GM12878 (cell line): ENCODE measurements at regions not wholly inside any gene's neighbourhood (a gene's known extent, or its start where the extent isn't known, plus 50 kb on each side); places are given as distances from the start of the nearest gene placed in this dataset.

Source experiments
- ATAC-seq: fragments of 200-7000 bp; cut with Tn5 transposase; 3 replicates; pipeline ENCODE4 v1.9.1; 2020; ENCODE audit warnings: mild to moderate bottlenecking, moderate library complexity
- BruUV-seq: library from RNA; stranded (reverse); fragments of 400-500 nt; replicated peaks from 2 replicates; lab custom pipeline; 2021; lab: Mats Ljungman, UMichigan
- CTCF ChIA-PET: fragments of 300-600 bp; sonication (Branson Sonifier 250); formaldehyde crosslinking; extraction: SDS; loops from one replicate; lab custom pipeline; 2021; ENCODE audit warnings: inconsistent platforms; lab: Yijun Ruan, JAX
- POLR2A ChIA-PET: fragments of 350-600 bp; formaldehyde crosslinking; extraction: SDS; loops from one replicate; lab custom pipeline; 2021; ENCODE audit warnings: inconsistent platforms; lab: Charles Lee
- RAD21 ChIA-PET: fragments of 300-600 bp; sonication (Branson Sonifier 250); formaldehyde crosslinking; loops from one replicate; lab custom pipeline; 2023; ENCODE audit warnings: antibody characterized with exemption; ENCODE audit not compliant: unreplicated experiment; lab: Charles Lee
- SMC1A ChIA-PET: fragments of 300-600 bp; sonication (Branson Sonifier 250); formaldehyde crosslinking; loops from one replicate; lab custom pipeline; 2023; ENCODE audit not compliant: unreplicated experiment, uncharacterized antibody; lab: Charles Lee
- DNase-seq: peaks from one replicate; pipeline ENCODE4 v3.0.0-alpha.2; 2011; ENCODE audit warnings: low read depth, low spot score
- FAIRE-seq: peaks from 3 replicates; lab custom pipeline; 2011; peaks lifted over from hg19 to GRCh38; lab: Jason Lieb, UNC
- H2AFZ ChIP-seq: 2 replicates; pipeline ENCODE4 v1.6.0; 2011; ENCODE audit warnings: low read depth, low read length, control low read depth; ENCODE audit not compliant: control insufficient read depth
- H3K27ac ChIP-seq: 2 replicates; pipeline ENCODE4 v1.5.1; 2011; ENCODE audit warnings: control low read depth; ENCODE audit not compliant: control insufficient read depth, insufficient read depth
- H3K27me3 ChIP-seq, 2 experiments: replicated peaks in 1 of 2; 2 replicates each; pipeline versions ENCODE4 v1.6.0 to v1.6.1; 2011; ENCODE audit warnings: low read length in 1 of 2; ENCODE audit not compliant: control insufficient read depth in 2 of 2, insufficient read depth in 2 of 2
- H3K36me3 ChIP-seq, 2 experiments: 2 replicates each; pipeline ENCODE4 v1.5.1; 2011; ENCODE audit warnings: low read length in 1 of 2; ENCODE audit not compliant: control insufficient read depth in 2 of 2, insufficient read depth in 2 of 2
- H3K4me1 ChIP-seq: 2 replicates; pipeline ENCODE4 v1.6.1; 2011; ENCODE audit warnings: mild to moderate bottlenecking, low read length, moderate library complexity, mixed read lengths; ENCODE audit not compliant: control insufficient read depth, insufficient read depth
- H3K4me2 ChIP-seq: 2 replicates; pipeline ENCODE4 v1.6.0; 2011; ENCODE audit warnings: control low read depth; ENCODE audit not compliant: control insufficient read depth, insufficient read depth
- H3K4me3 ChIP-seq: fragments of 200-600 bp; sonication (generic); 2 replicates; pipeline ENCODE4 v1.5.1; 2016
- H3K79me2 ChIP-seq: 2 replicates; pipeline ENCODE4 v1.6.0; 2011; ENCODE audit warnings: low read length; ENCODE audit not compliant: control insufficient read depth, insufficient read depth
- H3K9ac ChIP-seq: 2 replicates; pipeline ENCODE4 v1.8.0; 2011; ENCODE audit warnings: low read length, control low read depth, mixed read lengths; ENCODE audit not compliant: control insufficient read depth, insufficient read depth
- H3K9me3 ChIP-seq: replicated peaks from 3 replicates; pipeline ENCODE4 v1.5.1; 2011; ENCODE audit warnings: mild to moderate bottlenecking, low read length; ENCODE audit not compliant: control insufficient read depth, insufficient read depth
- H4K20me1 ChIP-seq: 2 replicates; pipeline ENCODE4 v1.6.0; 2011; ENCODE audit not compliant: control insufficient read depth, insufficient read depth
- ATF2 ChIP-seq: IDR thresholded peaks from 2 replicates; pipeline ENCODE4 v1.6.1; 2012; ENCODE audit warnings: low read length, inconsistent platforms
- BCL11A ChIP-seq: IDR thresholded peaks from 2 replicates; pipeline ENCODE4 v1.6.1; 2011; ENCODE audit warnings: low read depth, low read length
- CEBPB ChIP-seq, 2 experiments: fragments of 150-350 bp in 1 of 2; IDR thresholded peaks; 2 replicates each; pipeline ENCODE4 v1.6.1; 2012 to 2014; ENCODE audit warnings: low read depth in 2 of 2, low read length in 2 of 2, borderline replicate concordance in 1 of 2, inconsistent platforms in 1 of 2
- DPF2 ChIP-seq: fragments of 450-650 bp; IDR thresholded peaks from 2 replicates; pipeline ENCODE4 v1.6.1; 2017; ENCODE audit warnings: mild to moderate bottlenecking
- EP300 ChIP-seq, 2 experiments: fragments of 150-350 bp in 1 of 2; IDR thresholded peaks; 2 replicates each; pipeline ENCODE4 v1.6.1; 2011 to 2012; ENCODE audit warnings: low read depth in 2 of 2, low read length in 2 of 2, borderline replicate concordance in 1 of 2, improper control_type of control experiment in 1 of 2, inconsistent platforms in 1 of 2; ENCODE audit not compliant: control insufficient read depth in 1 of 2
- ESRRA ChIP-seq: IDR thresholded peaks from 2 replicates; pipeline ENCODE4 v1.6.1; 2012; ENCODE audit warnings: mild to moderate bottlenecking, low read length, improper control_type of control experiment
- KAT2A ChIP-seq: conservative IDR thresholded peaks from 2 replicates; pipeline ENCODE4 v1.6.1; 2011; ENCODE audit warnings: low read depth, low read length; ENCODE audit not compliant: control insufficient read depth
- KDM1A ChIP-seq: fragments of 200-600 bp; sonication (generic); IDR thresholded peaks from 2 replicates; pipeline ENCODE4 v1.6.1; 2016; ENCODE audit warnings: borderline replicate concordance
- MTA3 ChIP-seq: IDR thresholded peaks from 2 replicates; pipeline ENCODE4 v1.6.1; 2012; ENCODE audit warnings: low read length, inconsistent platforms, borderline replicate concordance
- NBN ChIP-seq: fragments of 450-650 bp; IDR thresholded peaks from 2 replicates; pipeline ENCODE4 v1.6.1; 2016
- NR2C2 ChIP-seq: IDR thresholded peaks from 2 replicates; pipeline ENCODE4 v1.6.1; 2011; ENCODE audit warnings: borderline replicate concordance, low read depth; ENCODE audit not compliant: control insufficient read depth, insufficient read length
- NRF1 ChIP-seq: conservative IDR thresholded peaks from 2 replicates; pipeline ENCODE4 v1.6.1; 2011; ENCODE audit warnings: mild to moderate bottlenecking, low read depth, low read length, improper control_type of control experiment
- POLR2AphosphoS2 ChIP-seq: IDR thresholded peaks from 2 replicates; pipeline ENCODE4 v1.6.1; 2011; ENCODE audit warnings: low read depth, mild to moderate bottlenecking, low read length, improper control_type of control experiment, moderate library complexity
- RBBP5 ChIP-seq: fragments of 200-600 bp; sonication (generic); conservative IDR thresholded peaks from 2 replicates; pipeline ENCODE4 v1.6.1; 2016
- SMAD5 ChIP-seq: IDR thresholded peaks from 2 replicates; pipeline ENCODE4 v1.6.1; 2016; ENCODE audit warnings: antibody characterized with exemption, low read depth
- ZNF207 ChIP-seq: fragments of 450-650 bp; IDR thresholded peaks from 2 replicates; pipeline ENCODE4 v1.6.1; 2014; ENCODE audit warnings: antibody characterized with exemption, mild to moderate bottlenecking, borderline replicate concordance
- ZSCAN29 ChIP-seq: fragments of 450-650 bp; IDR thresholded peaks from 2 replicates; pipeline ENCODE4 v1.6.1; 2017; ENCODE audit warnings: mild to moderate bottlenecking, moderate library complexity
- WGBS: methylation state at CpG from one replicate; pipeline ENCODE4 v1.1.6; 2016; ENCODE audit warnings: low lambda C conversion rate; ENCODE audit not compliant: insufficient replicate concordance, insufficient coverage; ENCODE audit errors: missing lambda C conversion rate; 5-methylcytosine and 5-hydroxymethylcytosine counted together
- in situ Hi-C: fragments of 300-500 bp; cut with MboI; formaldehyde crosslinking; loops from 9 replicates; pipeline ENCODE4 v1.14.3; 2018; ENCODE audit warnings: mixed read lengths
- intact Hi-C: fragments of 100-400 bp; cut with micrococcal nuclease; formaldehyde crosslinking; loops from one replicate; pipeline ENCODE4 v1.14.2; 2022; ENCODE audit not compliant: unreplicated experiment

- H4K20me1 ChIP-seq, result no peaks in the 10 kb centered on the region
- ChIA-PET RAD21 (no interaction called here), CTCF (no interaction called here), SMC1A (interaction anchor here (0.6 to 1.3 kb wide), 2 partner anchors 9 to 211 kb away, joined by 3 read pairs; no protein-coding TSS in a partner anchor), POLR2A (no interaction called here)
- H3K36me3 ChIP-seq, result no peaks in the 10 kb centered on the region
- no peak overlapping the region for H3K9ac ChIP-seq
- H3K79me2 ChIP-seq, result no peaks in the 10 kb centered on the region
- DNase-seq, result no peak
- no peak overlapping the region for H3K27ac ChIP-seq
- BruUV-seq, result no TSS peak
- no peaks in the 10 kb centered on the region for H3K9me3 ChIP-seq
- no peak overlapping the region for H2AFZ ChIP-seq
- no peaks in the 10 kb centered on the region; a peak in 1 of 4 replicates for H3K27me3 ChIP-seq
- TF ChIP-seq CEBPB (IDR thresholded peaks at IDR 0.05; ENCODE audit: borderline replicate concordance in 1 of 2, low read depth in 2 of 2, low read length in 2 of 2) (no peak), EP300 (IDR thresholded peaks at IDR 0.05; ENCODE audit: borderline replicate concordance in 1 of 2, control insufficient read depth in 1 of 2, low read depth in 2 of 2, low read length in 2 of 2) (no peak), SMAD5 (no peak)
- FAIRE-seq, result no peak
- no peak overlapping the region for H3K4me2 ChIP-seq
- intact Hi-C loops, result no loop called here
- H3K4me1 ChIP-seq, result no peaks in the 10 kb centered on the region
- WGBS, result 0% methylated on average over 1 of the region's 1 CpG
- H3K4me3 ChIP-seq, result no peak overlapping the region
- ATAC-seq, result no peak
- in situ Hi-C loops, result no loop called here
Observed at GRCh38 chr10:114758331-114758730, 63.2 kb upstream of the FHIP2A start.

GRCh38 chr10:114761205-114762193, 60.1 kb upstream of the FHIP2A start:
- intact Hi-C loops (no loop called here), in situ Hi-C loops (no loop called here)
- Histone ChIP-seq H2AFZ (no peak overlapping the region), H3K36me3 (no peaks in the 10 kb centered on the region), H3K27me3 (no peaks in the 10 kb centered on the region; a peak in 1 of 4 replicates), H3K4me2 (no peak overlapping the region), H3K27ac (no peak overlapping the region), H3K79me2 (no peaks in the 10 kb centered on the region), H3K9me3 (no peaks in the 10 kb centered on the region), H3K4me3 (no peak overlapping the region), H4K20me1 (no peaks in the 10 kb centered on the region), H3K4me1 (no peaks in the 10 kb centered on the region), H3K9ac (no peak overlapping the region)
- FAIRE-seq, result no peak
- ChIA-PET RAD21 (no interaction called here), CTCF (interaction anchor here (0.6 to 0.7 kb wide), 2 partner anchors 556 to 1049 kb away, joined by 3 read pairs; no protein-coding TSS in a partner anchor), SMC1A (no interaction called here), POLR2A (no interaction called here)
- 42% methylated on average over 11 of the region's 11 CpGs for WGBS
- no TSS peak for BruUV-seq
- DNase-seq, result no peak
- no peak for ATAC-seq
- no peak for TF ChIP-seq NRF1
- TF ChIP-seq KDM1A, result no peak
- no peak for TF ChIP-seq ATF2
- TF ChIP-seq POLR2AphosphoS2, result no peak
- no peak for TF ChIP-seq ZNF207
- TF ChIP-seq KAT2A, result no peak
- no peak for TF ChIP-seq ZSCAN29
- TF ChIP-seq ESRRA, result no peak
- TF ChIP-seq NBN, result no peak
- no peak for TF ChIP-seq CEBPB (IDR thresholded peaks at IDR 0.05; ENCODE audit: borderline replicate concordance in 1 of 2, low read depth in 2 of 2, low read length in 2 of 2)
- TF ChIP-seq DPF2, result no peak
- TF ChIP-seq MTA3, result no peak
- TF ChIP-seq RBBP5, result no peak
- TF ChIP-seq NR2C2, result no peak
- no peak for TF ChIP-seq BCL11A
